K562 (cell line): ENCODE measurements at regions not wholly inside any gene's neighbourhood (a gene's known extent, or its start where the extent isn't known, plus 50 kb on each side); places are given as distances from the start of the nearest gene placed in this dataset.

Experiments
- ATAC-seq: fragments of 200-7000 bp; cut with Tn5 transposase; 3 replicates; pipeline ENCODE4 v1.9.1; 2020; ENCODE audit warnings: moderate library complexity
- BruUV-seq: library from RNA; stranded (reverse); fragments of 400-500 nt; replicated peaks from 2 replicates; lab custom pipeline; 2021; lab: Mats Ljungman, UMichigan
- CTCF ChIA-PET: fragments of 300-600 bp; formaldehyde crosslinking; extraction: SDS; loops from one replicate; lab custom pipeline; 2021; ENCODE audit warnings: low intra/inter-chr PET ratio; lab: Yijun Ruan, JAX
- POLR2A ChIA-PET: fragments of 300-600, 350-650 bp; sonication (Branson Sonifier 250); formaldehyde crosslinking; extraction: SDS; loops from one replicate; lab custom pipeline; 2021; ENCODE audit warnings: antibody characterized with exemption, inconsistent platforms; lab: Yijun Ruan, JAX
- DNase-seq, 4 experiments: peaks; one replicate each; pipeline versions ENCODE4 v3.0.0 to v3.0.0-alpha.2; 2011 to 2018; ENCODE audit warnings: low spot score in 3 of 4, mixed read lengths in 3 of 4; ENCODE audit errors: extremely low read depth in 1 of 4
- FAIRE-seq: peaks from 2 replicates; lab custom pipeline; 2011; peaks lifted over from hg19 to GRCh38; lab: Jason Lieb, UNC
- H2AFZ ChIP-seq: 2 replicates; pipeline ENCODE4 v1.6.0; 2011; ENCODE audit warnings: low read depth, low read length, control low read depth, inconsistent platforms
- H3K27ac ChIP-seq: fragments of 200-600 bp; 3 replicates; pipeline ENCODE4 v1.8.0; 2011; ENCODE audit warnings: low read depth, mild to moderate bottlenecking, control low read depth, inconsistent platforms, low read length, moderate library complexity, mixed read lengths; ENCODE audit errors: extremely low read depth
- H3K27me3 ChIP-seq, 2 experiments: fragments of 300-600 bp in 1 of 2; 2 replicates in 1 of 2; 3 replicates in 1 of 2; pipeline versions ENCODE4 v1.6.0 to v1.8.0; 2011; ENCODE audit warnings: inconsistent platforms in 2 of 2, low read length in 2 of 2, mild to moderate bottlenecking in 1 of 2, mixed read lengths in 1 of 2, moderate library complexity in 1 of 2; ENCODE audit not compliant: control insufficient read depth in 2 of 2, insufficient read depth in 2 of 2
- H3K36me3 ChIP-seq: fragments of 300-600 bp; 3 replicates; pipeline ENCODE4 v1.8.0; 2011; ENCODE audit warnings: mild to moderate bottlenecking, low read length, inconsistent platforms; ENCODE audit not compliant: control insufficient read depth, insufficient read depth
- H3K4me1 ChIP-seq, 2 experiments: fragments of 200-600 bp in 1 of 2; replicated peaks in 1 of 2; 2 replicates in 1 of 2; 3 replicates in 1 of 2; pipeline versions ENCODE4 v1.5.1 to v1.8.0; 2011; ENCODE audit warnings: inconsistent platforms in 2 of 2, low read length in 2 of 2, mild to moderate bottlenecking in 1 of 2, mixed read lengths in 1 of 2, moderate library complexity in 1 of 2; ENCODE audit not compliant: control insufficient read depth in 2 of 2, insufficient read depth in 2 of 2
- H3K4me2 ChIP-seq: 2 replicates; pipeline ENCODE4 v1.6.1; 2011; ENCODE audit warnings: low read length, control low read depth, inconsistent platforms, mixed read lengths; ENCODE audit not compliant: insufficient read depth
- H3K4me3 ChIP-seq: fragments of 200-600 bp; sonication (generic), shearing (Covaris generic); 2 replicates; pipeline ENCODE4 v1.5.1; 2016; ENCODE audit warnings: control low read depth, inconsistent platforms
- H3K79me2 ChIP-seq: fragments of 200-600 bp; 3 replicates; pipeline ENCODE4 v1.8.0; 2011; ENCODE audit warnings: low read length, inconsistent platforms; ENCODE audit not compliant: control insufficient read depth, insufficient read depth
- H3K9ac ChIP-seq, 2 experiments: 2 replicates each; pipeline versions ENCODE4 v1.6.0 to v1.6.1; 2011; ENCODE audit warnings: low read depth in 2 of 2, low read length in 2 of 2, control low read depth in 1 of 2, inconsistent platforms in 1 of 2, mild to moderate bottlenecking in 1 of 2, mixed read lengths in 1 of 2; ENCODE audit not compliant: insufficient read depth in 1 of 2
- H3K9me1 ChIP-seq: one replicate; pipeline ENCODE4 v1.6.0; 2011; ENCODE audit warnings: inconsistent platforms, mild to moderate bottlenecking, low read length, moderate library complexity; ENCODE audit not compliant: control insufficient read depth, insufficient read depth
- H3K9me3 ChIP-seq: replicated peaks from 2 replicates; pipeline ENCODE4 v1.5.1; 2011; ENCODE audit warnings: low read depth, low read length, inconsistent platforms; ENCODE audit not compliant: control insufficient read depth, insufficient read depth
- H4K20me1 ChIP-seq: replicated peaks from 2 replicates; pipeline ENCODE4 v1.6.1; 2011; ENCODE audit warnings: low read length, inconsistent platforms, mixed read lengths; ENCODE audit not compliant: control insufficient read depth, insufficient read depth
- CAMTA2 ChIP-seq: fragments of 250-450 bp; sonication (Bioruptor Pico); conservative IDR thresholded peaks from 2 replicates; pipeline ENCODE4 v1.5.1; 2022
- FOXK2 ChIP-seq, 2 experiments: fragments of 450-650 bp; IDR thresholded peaks in 1 of 2; conservative IDR thresholded peaks in 1 of 2; 2 replicates each; pipeline ENCODE4 v1.6.1; 2016; ENCODE audit warnings: low read depth in 2 of 2, mild to moderate bottlenecking in 1 of 2
- ILF3 ChIP-seq: fragments of 450-650 bp; IDR thresholded peaks from 2 replicates; pipeline ENCODE4 v1.6.1; 2018; ENCODE audit warnings: antibody characterized with exemption, mild to moderate bottlenecking, moderate library complexity, borderline replicate concordance
- KAT2B ChIP-seq: IDR thresholded peaks from one replicate; pipeline ENCODE4 v1.6.1; 2012; ENCODE audit warnings: low read depth, mild to moderate bottlenecking, control low read depth, inconsistent platforms, low read length, moderate library complexity
- MAFG ChIP-seq: fragments of 450-650 bp; conservative IDR thresholded peaks from 2 replicates; pipeline ENCODE4 v1.6.1; 2016; ENCODE audit warnings: missing genetic modification characterization, missing compliant biosample characterization
- MCM5 ChIP-seq: fragments of 450-650 bp; IDR thresholded peaks from 2 replicates; pipeline ENCODE4 v1.6.1; 2016; ENCODE audit warnings: low read depth
- RBM22 ChIP-seq: fragments of 200-400 bp; formaldehyde crosslinking; IDR thresholded peaks from 2 replicates; pipeline ENCODE4 v1.6.1; 2018; ENCODE audit warnings: low read length, low read depth; ENCODE audit not compliant: poor library complexity, severe bottlenecking
- XRCC3 ChIP-seq: fragments of 450-650 bp; IDR thresholded peaks from 2 replicates; pipeline ENCODE4 v1.6.1; 2017; ENCODE audit warnings: mild to moderate bottlenecking, moderate library complexity
- ZBED1 ChIP-seq: IDR thresholded peaks from 2 replicates; pipeline ENCODE4 v1.6.1; 2014
- ZC3H8 ChIP-seq: fragments of 450-650 bp; IDR thresholded peaks from 2 replicates; pipeline ENCODE4 v1.6.1; 2017
- ZNF12 ChIP-seq: sonication (generic); formaldehyde crosslinking; IDR thresholded peaks from 2 replicates; pipeline ENCODE4 v1.4.0; 2020; ENCODE audit warnings: mild to moderate bottlenecking, missing genetic modification reagents
- ZNF584 ChIP-seq: fragments of 200-800 bp; sonication (Bioruptor generic); IDR thresholded peaks from 2 replicates; pipeline ENCODE4 v1.6.1; 2016; ENCODE audit warnings: low read depth, mild to moderate bottlenecking, missing genetic modification characterization, missing compliant biosample characterization
- ZNF668 ChIP-seq: fragments of 250-450 bp; sonication (Bioruptor Pico); IDR thresholded peaks from 2 replicates; pipeline ENCODE4 v1.8.0; 2022; ENCODE audit warnings: mild to moderate bottlenecking, inconsistent platforms
- whole genome bisulfite sequencing: fragments of 100-300 bp; shearing (Covaris generic); methylation state at CpG from one replicate; pipeline ENCODE4 v1.1.6; 2016; ENCODE audit warnings: low coverage, mixed read lengths; ENCODE audit not compliant: insufficient coverage; ENCODE audit errors: missing lambda C conversion rate; 5-methylcytosine and 5-hydroxymethylcytosine counted together
- in situ Hi-C: fragments of 300-500 bp; cut with MboI; formaldehyde crosslinking; loops from 4 replicates; pipeline ENCODE4 v1.15.0; 2018; ENCODE audit warnings: inconsistent platforms, mixed read lengths
- intact Hi-C: fragments of 100-400 bp; cut with micrococcal nuclease; formaldehyde crosslinking; loops from 2 replicates; pipeline ENCODE4 v1.14.2; 2022
- TF ChIP-seq, protein P1 (sequence below): fragments of 450-650 bp; IDR thresholded peaks from 2 replicates; pipeline ENCODE4 v1.6.1; 2018; ENCODE audit warnings: mild to moderate bottlenecking, low read depth; ENCODE audit not compliant: partially characterized antibody
- TF ChIP-seq, protein P2 (sequence below): sonication (generic); formaldehyde crosslinking; IDR thresholded peaks from 2 replicates; pipeline ENCODE4 v1.8.0; 2022; ENCODE audit warnings: mild to moderate bottlenecking, low read depth, missing genetic modification reagents
- TF ChIP-seq, protein P3 (sequence below): sonication (generic); formaldehyde crosslinking; IDR thresholded peaks from 2 replicates; pipeline ENCODE4 v1.8.0; 2022; ENCODE audit warnings: mild to moderate bottlenecking, missing genetic modification reagents
- TF ChIP-seq, protein P4 (sequence below), 2 experiments: fragments of 450-650 bp; IDR thresholded peaks; 2 replicates each; pipeline ENCODE4 v1.6.1; 2016
- TF ChIP-seq, protein P5 (sequence below): fragments of 450-650 bp; formaldehyde crosslinking; IDR thresholded peaks from 2 replicates; pipeline ENCODE4 v1.4.0; 2020; ENCODE audit warnings: mild to moderate bottlenecking, mixed read lengths

DNA sequence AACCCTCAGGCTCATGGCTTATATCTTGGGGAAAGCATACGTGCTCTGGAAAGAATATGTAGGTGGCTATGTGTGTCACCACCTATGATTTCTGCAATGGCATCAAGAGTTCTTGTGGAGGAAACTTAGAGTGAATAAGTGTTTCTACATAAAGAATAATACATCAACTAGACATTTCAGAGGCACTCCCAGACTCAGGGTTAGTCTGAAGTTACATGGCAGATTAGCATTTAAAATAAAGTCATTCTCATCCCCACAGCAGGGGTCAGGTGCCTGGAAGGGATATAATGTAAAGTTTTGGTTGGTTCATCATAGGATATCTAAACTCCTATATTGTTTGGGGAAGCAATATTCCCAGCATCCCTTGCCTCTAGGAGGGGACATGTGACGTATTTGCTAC lies 182.1 kb downstream of the PCTP start:
- H3K9me3 ChIP-seq: no peaks in the 10 kb centered on the region
- ChIA-PET POLR2A (no interaction called here), CTCF (no interaction called here)
- no TSS peak for BruUV-seq
- no peak overlapping the region for H3K4me2 ChIP-seq
- no peak overlapping the region for H3K4me3 ChIP-seq
- no peak overlapping the region for H2AFZ ChIP-seq
- intact Hi-C loops (no loop called here), in situ Hi-C loops (no loop called here)
- WGBS: 3% methylated on average over 2 of the region's 2 CpGs
- H3K79me2 ChIP-seq: no peaks in the 10 kb centered on the region
- H3K4me1 ChIP-seq: no peaks in the 10 kb centered on the region
- H3K27me3 ChIP-seq: no peaks in the 10 kb centered on the region
- H4K20me1 ChIP-seq: no peaks in the 10 kb centered on the region
- no peaks in the 10 kb centered on the region for H3K9me1 ChIP-seq
- H3K36me3 ChIP-seq: no peaks in the 10 kb centered on the region
- ATAC-seq (no peak), DNase-seq (no peak), FAIRE-seq (no peak)
- no peak overlapping the region for H3K9ac ChIP-seq
- no peak overlapping the region for H3K27ac ChIP-seq
- no peak for TF ChIP-seq XRCC3
- TF ChIP-seq, protein P1, sequence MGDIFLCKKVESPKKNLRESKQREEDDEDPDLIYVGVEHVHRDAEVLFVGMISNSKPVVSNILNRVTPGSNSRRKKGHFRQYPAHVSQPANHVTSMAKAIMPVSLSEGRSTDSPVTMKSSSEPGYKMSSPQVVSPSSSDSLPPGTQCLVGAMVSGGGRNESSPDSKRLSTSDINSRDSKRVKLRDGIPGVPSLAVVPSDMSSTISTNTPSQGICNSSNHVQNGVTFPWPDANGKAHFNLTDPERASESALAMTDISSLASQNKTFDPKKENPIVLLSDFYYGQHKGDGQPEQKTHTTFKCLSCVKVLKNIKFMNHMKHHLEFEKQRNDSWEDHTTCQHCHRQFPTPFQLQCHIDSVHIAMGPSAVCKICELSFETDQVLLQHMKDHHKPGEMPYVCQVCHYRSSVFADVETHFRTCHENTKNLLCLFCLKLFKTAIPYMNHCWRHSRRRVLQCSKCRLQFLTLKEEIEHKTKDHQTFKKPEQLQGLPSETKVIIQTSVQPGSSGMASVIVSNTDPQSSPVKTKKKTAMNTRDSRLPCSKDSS: no peak
- no peak for TF ChIP-seq ZC3H8
- TF ChIP-seq, protein P2, sequence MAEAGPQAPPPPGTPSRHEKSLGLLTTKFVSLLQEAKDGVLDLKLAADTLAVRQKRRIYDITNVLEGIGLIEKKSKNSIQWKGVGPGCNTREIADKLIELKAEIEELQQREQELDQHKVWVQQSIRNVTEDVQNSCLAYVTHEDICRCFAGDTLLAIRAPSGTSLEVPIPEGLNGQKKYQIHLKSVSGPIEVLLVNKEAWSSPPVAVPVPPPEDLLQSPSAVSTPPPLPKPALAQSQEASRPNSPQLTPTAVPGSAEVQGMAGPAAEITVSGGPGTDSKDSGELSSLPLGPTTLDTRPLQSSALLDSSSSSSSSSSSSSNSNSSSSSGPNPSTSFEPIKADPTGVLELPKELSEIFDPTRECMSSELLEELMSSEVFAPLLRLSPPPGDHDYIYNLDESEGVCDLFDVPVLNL (CRISPR knock-in tag): no peak
- no peak for TF ChIP-seq ZBED1
- TF ChIP-seq ZNF12 (CRISPR knock-in tag): no peak
- no peak for TF ChIP-seq MCM5
- TF ChIP-seq RBM22: no peak
- no peak for TF ChIP-seq FOXK2 (conservative IDR thresholded peaks at IDR 0.05 in 1 of 2, IDR thresholded peaks at IDR 0.05 in 1 of 2; ENCODE audit: low read depth in 2 of 2)
- TF ChIP-seq ILF3: no peak
- TF ChIP-seq, protein P3, sequence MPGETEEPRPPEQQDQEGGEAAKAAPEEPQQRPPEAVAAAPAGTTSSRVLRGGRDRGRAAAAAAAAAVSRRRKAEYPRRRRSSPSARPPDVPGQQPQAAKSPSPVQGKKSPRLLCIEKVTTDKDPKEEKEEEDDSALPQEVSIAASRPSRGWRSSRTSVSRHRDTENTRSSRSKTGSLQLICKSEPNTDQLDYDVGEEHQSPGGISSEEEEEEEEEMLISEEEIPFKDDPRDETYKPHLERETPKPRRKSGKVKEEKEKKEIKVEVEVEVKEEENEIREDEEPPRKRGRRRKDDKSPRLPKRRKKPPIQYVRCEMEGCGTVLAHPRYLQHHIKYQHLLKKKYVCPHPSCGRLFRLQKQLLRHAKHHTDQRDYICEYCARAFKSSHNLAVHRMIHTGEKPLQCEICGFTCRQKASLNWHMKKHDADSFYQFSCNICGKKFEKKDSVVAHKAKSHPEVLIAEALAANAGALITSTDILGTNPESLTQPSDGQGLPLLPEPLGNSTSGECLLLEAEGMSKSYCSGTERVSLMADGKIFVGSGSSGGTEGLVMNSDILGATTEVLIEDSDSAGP (CRISPR knock-in tag): no peak
- no peak for TF ChIP-seq MAFG (tag)
- TF ChIP-seq KAT2B: no peak
- TF ChIP-seq ZNF668 (CRISPR knock-in tag): no peak
- TF ChIP-seq ZNF584 (CRISPR knock-in tag): no peak
- TF ChIP-seq, protein P4, sequence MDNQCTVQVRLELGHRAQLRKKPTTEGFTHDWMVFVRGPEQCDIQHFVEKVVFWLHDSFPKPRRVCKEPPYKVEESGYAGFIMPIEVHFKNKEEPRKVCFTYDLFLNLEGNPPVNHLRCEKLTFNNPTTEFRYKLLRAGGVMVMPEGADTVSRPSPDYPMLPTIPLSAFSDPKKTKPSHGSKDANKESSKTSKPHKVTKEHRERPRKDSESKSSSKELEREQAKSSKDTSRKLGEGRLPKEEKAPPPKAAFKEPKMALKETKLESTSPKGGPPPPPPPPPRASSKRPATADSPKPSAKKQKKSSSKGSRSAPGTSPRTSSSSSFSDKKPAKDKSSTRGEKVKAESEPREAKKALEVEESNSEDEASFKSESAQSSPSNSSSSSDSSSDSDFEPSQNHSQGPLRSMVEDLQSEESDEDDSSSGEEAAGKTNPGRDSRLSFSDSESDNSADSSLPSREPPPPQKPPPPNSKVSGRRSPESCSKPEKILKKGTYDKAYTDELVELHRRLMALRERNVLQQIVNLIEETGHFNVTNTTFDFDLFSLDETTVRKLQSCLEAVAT (IDR thresholded peaks at IDR 0.05): no peak
- no peak for TF ChIP-seq CAMTA2 (CRISPR knock-in tag)
- TF ChIP-seq, protein P5, sequence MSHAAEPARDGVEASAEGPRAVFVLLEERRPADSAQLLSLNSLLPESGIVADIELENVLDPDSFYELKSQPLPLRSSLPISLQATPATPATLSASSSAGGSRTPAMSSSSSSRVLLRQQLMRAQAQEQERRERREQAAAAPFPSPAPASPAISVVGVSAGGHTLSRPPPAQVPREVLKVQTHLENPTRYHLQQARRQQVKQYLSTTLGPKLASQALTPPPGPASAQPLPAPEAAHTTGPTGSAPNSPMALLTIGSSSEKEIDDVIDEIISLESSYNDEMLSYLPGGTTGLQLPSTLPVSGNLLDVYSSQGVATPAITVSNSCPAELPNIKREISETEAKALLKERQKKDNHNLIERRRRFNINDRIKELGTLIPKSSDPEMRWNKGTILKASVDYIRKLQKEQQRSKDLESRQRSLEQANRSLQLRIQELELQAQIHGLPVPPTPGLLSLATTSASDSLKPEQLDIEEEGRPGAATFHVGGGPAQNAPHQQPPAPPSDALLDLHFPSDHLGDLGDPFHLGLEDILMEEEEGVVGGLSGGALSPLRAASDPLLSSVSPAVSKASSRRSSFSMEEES: no peak
